ENCODE measurements at regions not wholly inside any gene's neighbourhood (a gene's known extent, or its start where the extent isn't known, plus 50 kb on each side); places are given as distances from the start of the nearest gene placed in this dataset.

DNA sequence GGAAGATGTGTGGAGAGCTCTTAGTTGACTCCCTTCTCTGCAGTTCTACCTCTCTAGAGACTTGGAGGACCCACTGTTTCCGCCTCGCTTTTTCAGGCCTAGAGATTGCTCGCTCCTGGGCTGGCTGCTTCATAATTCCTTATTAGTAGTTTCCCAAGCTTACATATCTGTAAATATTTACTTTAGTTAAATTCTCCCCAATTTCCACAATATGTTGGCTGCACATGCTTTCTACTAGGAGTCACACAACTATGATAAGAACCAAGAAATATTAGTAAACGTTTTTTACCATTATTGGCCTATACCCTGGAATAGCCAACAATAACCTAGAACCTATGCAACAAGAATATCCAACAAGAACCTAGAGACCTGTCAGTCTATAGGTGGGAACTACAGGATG, 129.0 kb upstream of the RUNX1 start:
- intact Hi-C loops (cut with DNase I; ENCODE audit: low total_unique reads) (no loop called here), in situ Hi-C loops (cut with MboI; ENCODE audit: low sequenced_read_pairs in 4 of 4) (no loop called here)
- Histone ChIP-seq H3K4me3 (no peak overlapping the region), H3K9me3 (no peaks in the 10 kb centered on the region), H3K27me3 (no peaks in the 10 kb centered on the region), H3K27ac (no peak overlapping the region), H3K4me1 (no peaks in the 10 kb centered on the region), H3K36me3 (no peaks in the 10 kb centered on the region)
- no peak for TF ChIP-seq POLR2A (IDR thresholded peaks at IDR 0.05)
- TF ChIP-seq, protein P1, sequence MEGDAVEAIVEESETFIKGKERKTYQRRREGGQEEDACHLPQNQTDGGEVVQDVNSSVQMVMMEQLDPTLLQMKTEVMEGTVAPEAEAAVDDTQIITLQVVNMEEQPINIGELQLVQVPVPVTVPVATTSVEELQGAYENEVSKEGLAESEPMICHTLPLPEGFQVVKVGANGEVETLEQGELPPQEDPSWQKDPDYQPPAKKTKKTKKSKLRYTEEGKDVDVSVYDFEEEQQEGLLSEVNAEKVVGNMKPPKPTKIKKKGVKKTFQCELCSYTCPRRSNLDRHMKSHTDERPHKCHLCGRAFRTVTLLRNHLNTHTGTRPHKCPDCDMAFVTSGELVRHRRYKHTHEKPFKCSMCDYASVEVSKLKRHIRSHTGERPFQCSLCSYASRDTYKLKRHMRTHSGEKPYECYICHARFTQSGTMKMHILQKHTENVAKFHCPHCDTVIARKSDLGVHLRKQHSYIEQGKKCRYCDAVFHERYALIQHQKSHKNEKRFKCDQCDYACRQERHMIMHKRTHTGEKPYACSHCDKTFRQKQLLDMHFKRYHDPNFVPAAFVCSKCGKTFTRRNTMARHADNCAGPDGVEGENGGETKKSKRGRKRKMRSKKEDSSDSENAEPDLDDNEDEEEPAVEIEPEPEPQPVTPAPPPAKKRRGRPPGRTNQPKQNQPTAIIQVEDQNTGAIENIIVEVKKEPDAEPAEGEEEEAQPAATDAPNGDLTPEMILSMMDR (IDR thresholded peaks at IDR 0.05 in 4 of 5, conservative IDR thresholded peaks at IDR 0.05 in 1 of 5), result no peak
- ATAC-seq, result no peak
- no peak for DNase-seq

DNA sequence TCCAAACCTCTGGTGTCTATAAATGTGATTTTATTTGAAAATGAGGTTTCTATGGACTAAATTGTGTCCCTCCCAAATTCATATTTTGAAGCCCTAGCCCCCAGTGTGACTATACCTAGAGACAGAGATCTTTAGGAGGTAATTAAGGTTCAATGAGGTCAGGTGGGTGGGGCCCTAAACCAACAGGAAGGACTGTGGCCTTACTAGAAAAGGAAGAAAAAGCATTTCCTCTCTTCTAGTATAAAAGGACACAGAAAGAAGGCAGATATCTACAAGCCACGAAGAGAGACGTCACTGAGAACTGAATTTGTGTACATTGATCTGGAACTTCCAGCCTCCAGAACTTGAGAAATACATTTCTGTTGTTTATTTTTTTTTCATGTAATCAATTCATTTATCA, 123.1 kb upstream of the RUNX1 start:
- Histone ChIP-seq H3K36me3 (no peaks in the 10 kb centered on the region), H3K9me3 (no peaks in the 10 kb centered on the region), H3K4me3 (no peak overlapping the region), H3K27me3 (no peaks in the 10 kb centered on the region), H3K4me1 (no peaks in the 10 kb centered on the region), H3K27ac (no peak overlapping the region)
- ATAC-seq (no peak), DNase-seq (no peak)
- TF ChIP-seq POLR2A (IDR thresholded peaks at IDR 0.05), result no peak
- TF ChIP-seq, protein P1 (IDR thresholded peaks at IDR 0.05 in 4 of 5, conservative IDR thresholded peaks at IDR 0.05 in 1 of 5), result no peak
- in situ Hi-C loops (cut with MboI; ENCODE audit: low sequenced_read_pairs in 4 of 4), result no loop called here
- intact Hi-C loops (cut with DNase I; ENCODE audit: low total_unique reads), result no loop called here

DNA sequence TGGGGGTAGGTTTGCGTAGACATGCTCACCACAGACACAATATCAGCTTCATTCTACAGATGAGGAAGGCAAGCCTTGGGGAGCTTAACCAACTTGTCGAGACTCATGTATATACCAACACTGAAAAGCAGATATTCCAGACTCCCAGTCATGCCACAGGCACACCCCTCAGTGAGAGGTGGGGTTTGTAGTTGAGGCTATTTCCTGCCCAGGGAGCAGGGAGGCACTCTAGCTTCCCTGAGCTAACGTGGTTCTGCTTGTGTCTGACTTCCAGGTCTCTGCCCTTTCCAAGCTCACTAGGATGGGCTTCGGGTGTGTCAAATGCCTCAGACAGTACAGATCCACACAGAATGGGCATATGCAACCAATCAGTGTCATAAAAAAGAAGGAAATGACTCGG, 122.3 kb upstream of the RUNX1 start:
- intact Hi-C loops (cut with DNase I; ENCODE audit: low total_unique reads) (no loop called here), in situ Hi-C loops (cut with MboI; ENCODE audit: low sequenced_read_pairs in 4 of 4) (no loop called here)
- no peak for ATAC-seq
- H3K9me3 ChIP-seq, result no peaks in the 10 kb centered on the region
- TF ChIP-seq, protein P1 (IDR thresholded peaks at IDR 0.05 in 4 of 5, conservative IDR thresholded peaks at IDR 0.05 in 1 of 5), result no peak
- TF ChIP-seq POLR2A (IDR thresholded peaks at IDR 0.05), result no peak
- no peak for DNase-seq
- H3K36me3 ChIP-seq, result no peaks in the 10 kb centered on the region
- H3K4me3 ChIP-seq, result no peak overlapping the region
- no peaks in the 10 kb centered on the region for H3K4me1 ChIP-seq
- H3K27ac ChIP-seq, result no peak overlapping the region
- H3K27me3 ChIP-seq, result no peaks in the 10 kb centered on the region

DNA sequence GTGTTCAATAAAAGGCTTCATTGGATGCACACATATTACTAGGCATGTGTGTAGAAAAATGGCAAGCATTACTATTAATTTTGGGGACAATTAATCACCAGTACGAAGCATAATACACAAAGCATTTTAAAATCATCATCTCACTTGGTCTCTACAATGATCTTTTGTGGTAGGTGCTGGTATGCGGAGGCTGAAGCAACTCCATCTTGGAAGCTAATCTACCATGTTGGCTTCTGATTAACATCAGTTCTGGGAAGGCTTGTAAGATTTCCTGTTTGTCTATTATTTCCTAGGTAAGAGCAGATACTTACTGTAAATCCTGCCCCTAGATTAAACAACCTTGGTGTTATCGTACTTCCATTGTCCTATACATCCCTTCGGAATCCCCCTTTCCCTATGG, 121.7 kb upstream of the RUNX1 start:
- Histone ChIP-seq H3K27me3 (no peaks in the 10 kb centered on the region), H3K27ac (no peak overlapping the region), H3K9me3 (no peaks in the 10 kb centered on the region), H3K36me3 (no peaks in the 10 kb centered on the region), H3K4me3 (no peak overlapping the region), H3K4me1 (no peaks in the 10 kb centered on the region)
- in situ Hi-C loops (cut with MboI; ENCODE audit: low sequenced_read_pairs in 4 of 4) (no loop called here), intact Hi-C loops (cut with DNase I; ENCODE audit: low total_unique reads) (no loop called here)
- DNase-seq (no peak), ATAC-seq (no peak)
- TF ChIP-seq POLR2A (IDR thresholded peaks at IDR 0.05), result no peak
- TF ChIP-seq, protein P1 (IDR thresholded peaks at IDR 0.05 in 4 of 5, conservative IDR thresholded peaks at IDR 0.05 in 1 of 5), result no peak

DNA sequence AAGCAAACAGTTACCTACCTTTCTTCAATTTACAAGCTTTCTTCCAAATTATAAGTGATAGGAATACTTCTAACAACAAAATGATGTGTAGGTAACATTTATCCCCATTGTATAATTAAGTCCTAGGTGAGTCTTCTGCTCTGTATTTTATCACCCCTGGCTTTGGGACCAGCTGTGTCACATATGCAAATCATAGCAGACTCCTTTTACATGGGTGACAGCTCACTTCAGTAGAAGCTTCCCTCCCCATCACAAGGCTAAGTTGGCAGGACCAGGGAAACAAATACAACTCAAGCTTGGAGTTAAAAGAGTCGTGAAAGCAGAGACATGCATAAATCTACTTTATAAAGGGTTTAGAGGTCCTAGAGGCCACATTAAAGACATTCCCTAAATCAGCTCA, 121.1 kb upstream of the RUNX1 start:
- in situ Hi-C loops (cut with MboI; ENCODE audit: low sequenced_read_pairs in 4 of 4), result no loop called here
- TF ChIP-seq POLR2A (IDR thresholded peaks at IDR 0.05), result no peak
- TF ChIP-seq, protein P1 (IDR thresholded peaks at IDR 0.05 in 4 of 5, conservative IDR thresholded peaks at IDR 0.05 in 1 of 5), result no peak

More for the DNA sequence above, 121.1 kb upstream of the RUNX1 start:
- Histone ChIP-seq H3K27ac (no peak overlapping the region), H3K27me3 (no peaks in the 10 kb centered on the region), H3K4me3 (no peak overlapping the region), H3K9me3 (no peaks in the 10 kb centered on the region), H3K36me3 (no peaks in the 10 kb centered on the region), H3K4me1 (no peaks in the 10 kb centered on the region)
- no peak for DNase-seq
- ATAC-seq, result no peak
- intact Hi-C loops (cut with DNase I; ENCODE audit: low total_unique reads), result no loop called here
